Karpas-422 (cell line): ENCODE measurements at regions not wholly inside any gene's neighbourhood (a gene's known extent, or its start where the extent isn't known, plus 50 kb on each side); places are given as distances from the start of the nearest gene placed in this dataset.

ENCODE experiments used
- DNase-seq: peaks from one replicate; pipeline ENCODE4 v3.0.0-alpha.2; 2015
- H2AFZ ChIP-seq: fragments of 200-600 bp; sonication (generic); 2 replicates; pipeline ENCODE4 v1.6.1; 2014; ENCODE audit warnings: antibody characterized with exemption, low read length, mixed read lengths
- H3K27ac ChIP-seq: fragments of 200-600 bp; sonication (generic); 2 replicates; pipeline ENCODE4 v1.5.1; 2014; ENCODE audit warnings: mild to moderate bottlenecking, low read length, moderate library complexity
- H3K27me3 ChIP-seq: fragments of 200-600 bp; sonication (generic); 2 replicates; pipeline ENCODE4 v1.6.1; 2014; ENCODE audit warnings: low read length, mixed read lengths
- H3K36me3 ChIP-seq: fragments of 200-600 bp; sonication (generic); 2 replicates; pipeline ENCODE4 v1.6.1; 2014; ENCODE audit warnings: low read length, mixed read lengths; ENCODE audit not compliant: insufficient read depth
- H3K4me1 ChIP-seq: fragments of 200-600 bp; sonication (generic); 2 replicates; pipeline ENCODE4 v1.6.1; 2014; ENCODE audit warnings: mild to moderate bottlenecking, low read length, mixed read lengths
- H3K4me2 ChIP-seq: fragments of 200-600 bp; sonication (generic); 2 replicates; pipeline ENCODE4 v1.6.1; 2014; ENCODE audit warnings: low read length, low read depth, mild to moderate bottlenecking; ENCODE audit not compliant: poor library complexity, severe bottlenecking
- H3K4me3 ChIP-seq: fragments of 200-600 bp; sonication (generic); 2 replicates; pipeline ENCODE4 v1.5.1; 2014; ENCODE audit warnings: mild to moderate bottlenecking, antibody characterized with exemption, low read length, mixed read lengths
- H3K79me2 ChIP-seq: fragments of 200-600 bp; sonication (generic); 2 replicates; pipeline ENCODE4 v1.6.1; 2014; ENCODE audit warnings: mild to moderate bottlenecking, low read length, mixed read lengths
- H3K9ac ChIP-seq: fragments of 200-600 bp; sonication (generic); 2 replicates; pipeline ENCODE4 v1.6.0; 2014; ENCODE audit warnings: low read length
- H3K9me2 ChIP-seq: fragments of 200-600 bp; sonication (generic), shearing (Covaris generic); replicated peaks from 2 replicates; pipeline ENCODE4 v1.6.0; 2014; ENCODE audit warnings: mild to moderate bottlenecking, low read length, moderate library complexity; ENCODE audit not compliant: insufficient read depth
- H3K9me3 ChIP-seq: fragments of 300-700, 200-600 bp; sonication (generic); 2 replicates; pipeline ENCODE4 v1.6.1; 2014; ENCODE audit warnings: low read length, mixed read lengths
- H4K20me1 ChIP-seq: fragments of 200-600 bp; sonication (generic); 2 replicates; pipeline ENCODE4 v1.6.1; 2014; ENCODE audit warnings: mild to moderate bottlenecking, antibody characterized with exemption, low read length, low read depth; ENCODE audit not compliant: insufficient read depth

DNA sequence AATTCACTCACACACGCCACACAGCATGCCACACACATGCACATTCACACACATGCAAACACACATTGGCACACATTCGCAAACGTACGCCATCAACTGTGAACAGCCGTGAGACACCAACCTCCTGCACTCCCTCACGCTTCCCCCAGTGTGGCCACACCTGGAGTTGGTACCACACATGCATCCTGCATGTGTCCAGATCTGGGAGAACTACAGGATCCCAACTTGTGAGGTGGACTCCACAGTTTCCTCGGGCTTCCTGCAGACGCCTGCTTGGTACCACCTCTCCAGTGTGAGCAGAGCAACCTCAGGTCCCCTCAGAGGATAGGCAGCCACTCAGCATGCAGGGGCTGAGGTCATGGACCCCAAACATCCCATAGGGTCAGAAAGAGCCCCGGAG is 239.0 kb downstream of the EIPR1 start:
- Histone ChIP-seq H3K9me3 (no peaks in the 10 kb centered on the region), H3K27ac (no peak overlapping the region), H3K9ac (no peak overlapping the region), H4K20me1 (no peaks in the 10 kb centered on the region), H3K4me1 (peaks cover 9% of the 10 kb centered on the region), H3K4me3 (no peak overlapping the region), H3K79me2 (no peaks in the 10 kb centered on the region), H2AFZ (no peak overlapping the region), H3K36me3 (no peaks in the 10 kb centered on the region; the same call in 1 of the 2 replicates), H3K27me3 (no peaks in the 10 kb centered on the region), H3K4me2 (no peak overlapping the region), H3K9me2 (no peaks in the 10 kb centered on the region)
- no peak for DNase-seq

DNA sequence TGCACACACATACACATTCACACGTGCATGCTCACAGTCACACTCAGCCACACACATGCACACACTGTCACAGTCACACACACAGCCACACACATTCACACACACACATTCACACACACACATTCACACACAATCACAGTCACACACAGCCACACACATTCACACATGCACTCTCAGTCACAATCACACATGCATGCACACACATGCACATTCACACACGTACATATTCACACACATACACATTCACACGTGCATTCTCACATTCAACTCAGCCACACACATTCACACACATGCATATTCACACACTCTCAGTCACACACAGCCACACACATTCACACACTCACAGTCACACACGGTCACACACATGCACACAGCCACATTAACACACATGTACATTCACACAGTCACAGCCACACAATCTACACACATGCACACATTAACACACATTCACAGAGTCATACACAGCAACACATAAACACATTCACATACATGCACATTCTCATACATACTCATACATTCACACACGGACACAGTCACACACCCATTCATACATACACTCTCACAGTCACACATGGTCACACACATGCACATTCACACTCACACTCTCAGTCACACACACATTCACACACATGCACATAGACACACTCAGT is 239.8 kb downstream of the EIPR1 start:
- Histone ChIP-seq H3K9me3 (no peaks in the 10 kb centered on the region), H3K36me3 (no peaks in the 10 kb centered on the region; the same call in 1 of the 2 replicates), H3K4me3 (no peak overlapping the region), H3K4me1 (peaks cover 7% of the 10 kb centered on the region), H3K9ac (no peak overlapping the region), H3K4me2 (no peak overlapping the region), H3K27me3 (no peaks in the 10 kb centered on the region), H3K27ac (no peak overlapping the region), H4K20me1 (no peaks in the 10 kb centered on the region), H3K79me2 (no peaks in the 10 kb centered on the region), H2AFZ (no peak overlapping the region), H3K9me2 (no peaks in the 10 kb centered on the region)
- DNase-seq = no peak

DNA sequence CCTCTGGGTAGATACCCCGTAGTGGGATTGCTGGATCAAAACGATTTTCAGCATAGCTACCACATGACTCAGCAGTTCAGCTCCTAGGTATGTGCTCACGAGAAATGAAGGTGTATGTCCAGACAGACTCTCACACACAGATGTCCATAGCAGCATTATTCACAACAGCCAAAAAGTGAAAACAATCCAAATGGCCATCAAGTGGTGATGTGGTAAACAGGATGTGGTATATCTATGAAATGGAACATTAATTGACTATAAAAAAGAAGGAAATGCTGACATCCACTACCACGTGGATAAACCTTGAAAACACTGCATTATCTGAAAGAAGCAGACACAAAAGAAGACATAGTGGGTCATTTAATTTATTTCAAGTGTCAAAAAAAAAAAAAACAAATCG is 241.9 kb downstream of the EIPR1 start:
- no peak overlapping the region for H3K4me3 ChIP-seq
- H3K9ac ChIP-seq = no peak overlapping the region
- no peak overlapping the region for H2AFZ ChIP-seq
- H3K27me3 ChIP-seq = no peaks in the 10 kb centered on the region
- H3K9me3 ChIP-seq = no peaks in the 10 kb centered on the region
- H3K79me2 ChIP-seq = no peaks in the 10 kb centered on the region
- no peak overlapping the region for H3K4me2 ChIP-seq
- no peak overlapping the region for H3K27ac ChIP-seq
- no peaks in the 10 kb centered on the region; the same call in 1 of the 2 replicates for H3K4me1 ChIP-seq
- H4K20me1 ChIP-seq = no peaks in the 10 kb centered on the region
- no peaks in the 10 kb centered on the region; the same call in 1 of the 2 replicates for H3K36me3 ChIP-seq
- no peaks in the 10 kb centered on the region for H3K9me2 ChIP-seq
- no peak for DNase-seq

DNA sequence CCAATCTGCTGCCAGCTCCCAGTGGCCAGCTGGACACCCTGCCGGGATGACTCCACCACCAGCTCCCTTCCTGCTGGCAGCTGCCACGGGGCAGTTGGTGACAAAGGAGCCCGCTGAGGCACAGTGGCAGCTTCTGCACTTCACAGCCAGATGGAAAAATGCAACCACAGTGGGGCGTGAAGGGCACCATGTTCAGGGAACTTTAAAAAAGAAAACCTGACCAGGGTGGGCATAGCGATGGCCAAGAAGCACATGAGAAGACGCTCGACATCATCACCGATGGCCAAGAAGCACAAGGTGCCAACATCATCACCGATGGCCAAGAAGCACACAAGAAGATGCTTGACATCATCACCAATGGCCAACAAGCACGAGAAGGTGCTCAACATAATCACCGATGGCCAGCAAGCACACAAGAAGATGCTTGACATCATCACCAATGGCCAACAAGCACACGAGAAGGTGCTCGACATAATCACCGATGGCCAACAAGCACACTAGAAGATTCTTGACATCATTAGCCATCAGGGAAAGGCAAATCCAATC is 243.5 kb downstream of the EIPR1 start:
- Histone ChIP-seq H3K4me2 (no peak overlapping the region), H2AFZ (no peak overlapping the region), H4K20me1 (no peaks in the 10 kb centered on the region), H3K9me3 (no peaks in the 10 kb centered on the region), H3K27ac (no peak overlapping the region), H3K9ac (no peak overlapping the region), H3K79me2 (no peaks in the 10 kb centered on the region), H3K4me3 (no peak overlapping the region), H3K9me2 (no peaks in the 10 kb centered on the region), H3K36me3 (no peaks in the 10 kb centered on the region; the same call in 1 of the 2 replicates), H3K4me1 (peaks cover 6% of the 10 kb centered on the region), H3K27me3 (no peaks in the 10 kb centered on the region)
- DNase-seq = no peak

DNA sequence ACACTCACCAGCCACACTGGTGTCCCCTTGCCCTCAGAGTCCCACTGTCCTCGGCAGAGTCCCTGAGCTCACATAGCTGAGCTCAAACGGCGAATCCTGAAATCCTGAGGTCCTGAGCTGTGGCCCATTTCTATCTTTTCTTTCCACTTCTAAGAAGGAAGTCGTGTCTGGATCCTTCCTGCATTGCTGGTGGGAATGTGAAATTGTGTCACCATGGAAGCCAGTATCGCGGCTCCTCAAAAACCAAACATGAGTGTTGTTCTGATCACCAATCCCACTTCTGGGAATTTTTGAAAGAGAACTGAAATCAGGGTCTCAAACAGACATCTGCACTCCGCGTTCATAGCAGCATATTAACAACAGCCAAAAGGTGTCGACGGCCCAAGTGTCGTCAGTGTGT is 244.7 kb downstream of the EIPR1 start:
- H3K4me2 ChIP-seq = no peak overlapping the region
- no peak overlapping the region for H3K27ac ChIP-seq
- no peak overlapping the region for H2AFZ ChIP-seq
- no peak for DNase-seq
- H3K4me3 ChIP-seq = no peak overlapping the region
- H4K20me1 ChIP-seq = no peaks in the 10 kb centered on the region
- no peaks in the 10 kb centered on the region for H3K9me3 ChIP-seq
- no peaks in the 10 kb centered on the region for H3K9me2 ChIP-seq
- no peaks in the 10 kb centered on the region; the same call in 1 of the 2 replicates for H3K36me3 ChIP-seq
- H3K79me2 ChIP-seq = no peaks in the 10 kb centered on the region
- no peaks in the 10 kb centered on the region for H3K27me3 ChIP-seq
- peaks cover 6% of the 10 kb centered on the region for H3K4me1 ChIP-seq
- no peak overlapping the region for H3K9ac ChIP-seq

DNA sequence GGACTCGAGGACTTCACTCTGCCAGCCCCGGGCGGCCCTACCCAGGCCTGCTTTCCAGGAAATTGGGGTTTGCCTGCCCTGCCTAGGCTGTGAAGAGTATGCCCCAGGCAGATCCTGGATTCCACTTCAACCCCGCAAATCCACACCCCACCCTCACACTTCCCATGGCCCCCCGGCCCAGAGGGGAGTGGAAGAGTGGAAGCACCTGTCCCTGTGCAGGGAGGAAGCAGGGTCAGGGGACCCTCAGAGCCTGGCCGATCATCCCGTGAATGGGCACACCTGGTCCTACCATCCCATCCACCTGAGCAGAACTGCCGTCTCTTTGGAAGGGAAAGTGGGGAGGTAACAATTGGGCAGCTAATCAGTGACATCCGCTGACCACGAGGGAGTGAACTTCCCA is 245.2 kb downstream of the EIPR1 start:
- Histone ChIP-seq H3K4me3 (no peak overlapping the region), H3K9ac (no peak overlapping the region), H3K4me1 (peaks cover 6% of the 10 kb centered on the region), H3K79me2 (no peaks in the 10 kb centered on the region), H3K36me3 (no peaks in the 10 kb centered on the region; the same call in 1 of the 2 replicates), H3K27ac (no peak overlapping the region), H2AFZ (no peak overlapping the region), H4K20me1 (no peaks in the 10 kb centered on the region), H3K27me3 (no peaks in the 10 kb centered on the region), H3K9me2 (no peaks in the 10 kb centered on the region), H3K4me2 (no peak overlapping the region), H3K9me3 (no peaks in the 10 kb centered on the region)
- no peak for DNase-seq

DNA sequence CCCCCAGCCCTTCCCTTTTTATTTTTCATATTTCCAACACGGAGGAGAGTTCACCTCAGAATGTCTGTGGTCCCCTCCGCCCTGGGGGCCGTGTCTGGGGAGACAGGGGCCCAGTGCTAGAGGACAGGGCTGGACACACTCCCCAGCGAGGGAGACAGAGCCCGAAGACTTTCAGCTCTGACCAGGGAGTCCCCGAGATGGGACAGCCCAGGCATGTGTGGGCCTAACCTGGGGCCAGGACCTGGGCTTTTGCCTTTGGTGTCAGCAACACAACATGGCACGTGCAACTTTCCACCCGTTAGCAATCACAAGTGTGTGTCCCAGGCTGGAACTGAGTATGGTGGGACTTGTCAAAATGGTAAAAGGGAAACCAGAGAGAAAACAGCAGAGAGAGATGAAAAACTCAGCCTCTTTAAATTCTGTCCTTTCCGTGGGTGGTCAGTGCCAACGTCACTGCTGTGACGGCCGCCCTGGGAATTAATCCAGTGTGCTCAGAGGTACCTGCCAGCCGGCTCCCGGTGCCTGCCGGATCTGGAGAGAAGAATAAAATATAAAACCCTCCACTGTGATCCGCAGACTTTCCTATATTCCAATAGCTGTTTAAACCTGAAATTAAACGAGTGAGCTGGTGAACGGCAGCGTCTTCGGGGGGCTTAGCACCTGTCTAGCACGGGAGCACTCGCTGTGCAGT is 245.8 kb downstream of the EIPR1 start:
- Histone ChIP-seq H3K27ac (no peak overlapping the region), H3K4me3 (no peak overlapping the region), H3K4me1 (peaks cover 6% of the 10 kb centered on the region), H3K9me3 (no peaks in the 10 kb centered on the region), H3K9ac (no peak overlapping the region), H3K79me2 (no peaks in the 10 kb centered on the region), H3K27me3 (no peaks in the 10 kb centered on the region), H2AFZ (no peak overlapping the region), H3K9me2 (no peaks in the 10 kb centered on the region), H3K36me3 (no peaks in the 10 kb centered on the region; the same call in 1 of the 2 replicates), H3K4me2 (no peak overlapping the region), H4K20me1 (no peaks in the 10 kb centered on the region)
- DNase-seq = no peak

DNA sequence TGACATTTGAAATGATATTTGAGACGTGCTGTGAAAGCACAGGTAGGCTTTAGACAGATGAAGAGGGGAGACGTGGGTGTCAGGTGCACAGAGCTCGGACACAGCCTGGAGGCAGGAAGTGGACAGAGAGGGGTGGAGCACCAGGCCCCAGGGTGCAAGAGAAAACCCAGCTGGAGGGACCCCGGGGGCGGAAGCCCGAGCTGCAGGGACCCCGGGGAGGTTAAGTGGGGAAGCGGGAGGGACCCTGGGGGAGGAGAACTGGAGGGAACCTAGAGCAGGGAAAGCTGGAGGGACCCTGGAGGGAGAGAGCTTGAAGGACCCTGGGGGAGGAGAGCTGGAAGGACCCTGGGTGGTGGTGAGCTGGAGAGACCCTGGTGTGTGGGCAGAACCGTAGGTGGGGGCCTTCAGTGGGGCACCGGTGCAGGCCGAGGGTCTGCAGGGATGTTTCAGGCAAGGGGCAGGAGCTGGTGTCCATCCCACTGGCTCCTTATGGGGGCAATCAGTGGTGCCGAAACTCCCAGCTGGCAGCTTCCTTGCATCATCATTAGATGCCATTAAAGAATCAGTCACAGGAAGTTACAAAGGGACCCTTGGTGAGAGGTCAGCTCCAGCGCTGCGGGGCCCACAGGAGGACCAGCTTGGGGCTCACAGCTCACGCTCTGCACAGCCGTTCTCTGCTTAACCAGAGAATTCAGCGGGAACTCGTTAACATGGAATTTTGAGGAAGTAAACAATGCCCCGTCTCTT is 246.6 kb downstream of the EIPR1 start:
- Histone ChIP-seq H3K4me2 (no peak overlapping the region), H3K9me3 (no peaks in the 10 kb centered on the region), H3K4me1 (peaks cover 6% of the 10 kb centered on the region), H3K9ac (no peak overlapping the region), H3K36me3 (no peaks in the 10 kb centered on the region; the same call in 1 of the 2 replicates), H4K20me1 (no peaks in the 10 kb centered on the region), H3K27ac (no peak overlapping the region), H2AFZ (no peak overlapping the region), H3K4me3 (no peak overlapping the region), H3K79me2 (no peaks in the 10 kb centered on the region), H3K9me2 (no peaks in the 10 kb centered on the region), H3K27me3 (no peaks in the 10 kb centered on the region)
- DNase-seq = no peak
